Breast epithelium (tissue), 3 donors: ENCODE measurements at regions not wholly inside any gene's neighbourhood (a gene's known extent, or its start where the extent isn't known, plus 50 kb on each side); places are given as distances from the start of the nearest gene placed in this dataset.

ENCODE experiments used
- CTCF ChIP-seq, 3 donors: fragments of 450-650 bp; IDR thresholded peaks; one replicate each; pipeline ENCODE4 v1.5.1; 2016 to 2017; ENCODE audit warnings: antibody characterized with exemption in 3 of 3, mild to moderate bottlenecking in 3 of 3, moderate library complexity in 3 of 3
- POLR2A ChIP-seq: fragments of 450-650 bp; IDR thresholded peaks from one replicate; pipeline ENCODE4 v1.6.1; 2016; ENCODE audit warnings: antibody characterized with exemption, mild to moderate bottlenecking, moderate library complexity
- POLR2AphosphoS5 ChIP-seq, 3 donors: sonication (generic); formaldehyde crosslinking; IDR thresholded peaks; one replicate each; pipeline ENCODE4 v1.6.1; 2017; ENCODE audit warnings: antibody characterized with exemption in 3 of 3

GRCh38 chr20:60306105-60306504 is 347.9 kb downstream of the CDH26 start:
- TF ChIP-seq POLR2A (no peak), CTCF (IDR thresholded peaks at IDR 0.05) (no peak), POLR2AphosphoS5 (IDR thresholded peaks at IDR 0.05) (no peak)
